ENCODE measurements at regions not wholly inside any gene's neighbourhood (a gene's known extent, or its start where the extent isn't known, plus 50 kb on each side); places are given as distances from the start of the nearest gene placed in this dataset.

DNA sequence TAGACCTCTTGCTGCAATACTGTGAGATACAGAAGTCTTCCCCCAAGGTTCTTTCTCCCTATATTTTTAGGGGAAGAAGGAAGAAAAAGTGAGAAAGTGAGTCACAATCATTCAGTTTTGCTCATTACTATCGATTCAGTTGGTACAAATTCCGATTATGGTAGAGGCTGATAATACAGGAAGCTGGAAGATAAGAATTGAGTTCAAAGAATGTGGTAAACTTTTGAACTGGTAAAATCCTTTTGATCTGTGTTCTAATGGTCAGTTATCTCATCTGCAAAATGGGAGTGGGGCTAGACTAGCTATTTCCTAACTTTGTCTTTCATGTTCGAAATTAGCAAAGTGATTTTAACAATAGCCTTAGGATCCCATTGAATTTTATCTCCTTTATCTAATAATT is 101.4 kb upstream of the FAT1 start:
- TF ChIP-seq SIN3A (IDR thresholded peaks at IDR 0.05; ENCODE audit: borderline replicate concordance, insufficient read depth, low read length) (no peak), FOXP2 (optimal IDR thresholded peaks at IDR 0.05; ENCODE audit: borderline replicate concordance, extremely low read depth, extremely low read length, insufficient read depth) (no peak), TAF1 (IDR thresholded peaks at IDR 0.05; ENCODE audit: borderline replicate concordance, insufficient read depth, low read length) (no peak), POLR2AphosphoS5 (IDR thresholded peaks at IDR 0.05; ENCODE audit: low read depth, low read length) (no peak)
- TF ChIP-seq, protein P1, sequence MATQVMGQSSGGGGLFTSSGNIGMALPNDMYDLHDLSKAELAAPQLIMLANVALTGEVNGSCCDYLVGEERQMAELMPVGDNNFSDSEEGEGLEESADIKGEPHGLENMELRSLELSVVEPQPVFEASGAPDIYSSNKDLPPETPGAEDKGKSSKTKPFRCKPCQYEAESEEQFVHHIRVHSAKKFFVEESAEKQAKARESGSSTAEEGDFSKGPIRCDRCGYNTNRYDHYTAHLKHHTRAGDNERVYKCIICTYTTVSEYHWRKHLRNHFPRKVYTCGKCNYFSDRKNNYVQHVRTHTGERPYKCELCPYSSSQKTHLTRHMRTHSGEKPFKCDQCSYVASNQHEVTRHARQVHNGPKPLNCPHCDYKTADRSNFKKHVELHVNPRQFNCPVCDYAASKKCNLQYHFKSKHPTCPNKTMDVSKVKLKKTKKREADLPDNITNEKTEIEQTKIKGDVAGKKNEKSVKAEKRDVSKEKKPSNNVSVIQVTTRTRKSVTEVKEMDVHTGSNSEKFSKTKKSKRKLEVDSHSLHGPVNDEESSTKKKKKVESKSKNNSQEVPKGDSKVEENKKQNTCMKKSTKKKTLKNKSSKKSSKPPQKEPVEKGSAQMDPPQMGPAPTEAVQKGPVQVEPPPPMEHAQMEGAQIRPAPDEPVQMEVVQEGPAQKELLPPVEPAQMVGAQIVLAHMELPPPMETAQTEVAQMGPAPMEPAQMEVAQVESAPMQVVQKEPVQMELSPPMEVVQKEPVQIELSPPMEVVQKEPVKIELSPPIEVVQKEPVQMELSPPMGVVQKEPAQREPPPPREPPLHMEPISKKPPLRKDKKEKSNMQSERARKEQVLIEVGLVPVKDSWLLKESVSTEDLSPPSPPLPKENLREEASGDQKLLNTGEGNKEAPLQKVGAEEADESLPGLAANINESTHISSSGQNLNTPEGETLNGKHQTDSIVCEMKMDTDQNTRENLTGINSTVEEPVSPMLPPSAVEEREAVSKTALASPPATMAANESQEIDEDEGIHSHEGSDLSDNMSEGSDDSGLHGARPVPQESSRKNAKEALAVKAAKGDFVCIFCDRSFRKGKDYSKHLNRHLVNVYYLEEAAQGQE (IDR thresholded peaks at IDR 0.05; ENCODE audit: insufficient read depth in 1 of 2, low read depth in 2 of 2, low read length in 2 of 2) = no peak

- TF ChIP-seq FOXP2 (optimal IDR thresholded peaks at IDR 0.05; ENCODE audit: borderline replicate concordance, extremely low read depth, extremely low read length, insufficient read depth) (no peak), SIN3A (IDR thresholded peaks at IDR 0.05; ENCODE audit: borderline replicate concordance, insufficient read depth, low read length) (no peak), POLR2AphosphoS5 (IDR thresholded peaks at IDR 0.05; ENCODE audit: low read depth, low read length) (no peak), TAF1 (IDR thresholded peaks at IDR 0.05; ENCODE audit: borderline replicate concordance, insufficient read depth, low read length) (no peak)
Observed at GRCh38 chr4:186826006-186826405, 102.3 kb upstream of the FAT1 start.

GRCh38 chr4:186826846-186827533 is 103.3 kb upstream of the FAT1 start:
- TF ChIP-seq POLR2AphosphoS5 (IDR thresholded peaks at IDR 0.05; ENCODE audit: low read depth, low read length) = no peak

DNA sequence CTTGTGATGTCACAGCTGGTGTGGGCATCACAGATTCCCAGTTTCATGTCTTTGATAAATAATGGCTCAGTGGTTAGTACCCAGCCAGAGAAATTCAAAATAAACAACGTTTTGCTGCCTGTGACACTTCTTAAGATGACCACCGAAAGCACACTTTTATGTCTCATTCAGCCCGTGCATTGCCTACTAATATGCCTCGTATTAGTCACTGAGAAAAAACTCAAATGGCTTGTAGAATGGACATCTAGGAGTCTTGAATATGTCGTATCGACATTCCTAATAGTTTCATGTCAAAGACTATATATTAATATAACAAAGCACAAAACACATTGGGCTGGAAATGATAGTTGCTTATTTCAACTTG is 103.9 kb upstream of the FAT1 start:
- no peak for TF ChIP-seq SIN3A (IDR thresholded peaks at IDR 0.05; ENCODE audit: borderline replicate concordance, insufficient read depth, low read length)
- no peak for TF ChIP-seq POLR2AphosphoS5 (IDR thresholded peaks at IDR 0.05; ENCODE audit: low read depth, low read length)
- no peak for TF ChIP-seq TAF1 (IDR thresholded peaks at IDR 0.05; ENCODE audit: borderline replicate concordance, insufficient read depth, low read length)
- TF ChIP-seq, protein P1 (IDR thresholded peaks at IDR 0.05; ENCODE audit: insufficient read depth in 1 of 2, low read depth in 2 of 2, low read length in 2 of 2) = no peak
- no peak for TF ChIP-seq FOXP2 (optimal IDR thresholded peaks at IDR 0.05; ENCODE audit: borderline replicate concordance, extremely low read depth, extremely low read length, insufficient read depth)

DNA sequence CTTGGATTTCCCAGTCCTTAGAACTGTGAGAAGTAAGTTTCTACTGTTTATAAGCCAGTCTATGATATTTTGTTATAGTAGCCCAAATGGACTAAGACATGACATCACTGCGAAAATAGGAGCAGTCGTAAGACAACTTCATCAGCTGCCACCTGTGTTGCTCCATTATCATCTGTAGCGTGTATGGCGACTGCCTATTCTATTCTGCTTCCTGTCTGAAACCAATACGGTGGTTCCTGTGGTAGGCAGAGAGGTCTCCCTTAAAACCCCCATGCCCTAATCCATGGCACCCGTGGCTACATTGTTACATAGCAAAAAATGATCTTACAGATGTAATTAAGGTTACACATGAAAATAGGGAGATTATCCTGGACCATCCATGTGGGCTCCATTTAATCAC is 105.4 kb upstream of the FAT1 start:
- TF ChIP-seq, protein P1 (IDR thresholded peaks at IDR 0.05; ENCODE audit: insufficient read depth in 1 of 2, low read depth in 2 of 2, low read length in 2 of 2) = no peak
- no peak for TF ChIP-seq TAF1 (IDR thresholded peaks at IDR 0.05; ENCODE audit: borderline replicate concordance, insufficient read depth, low read length)

GRCh38 chr4:186829740-186830449 is 106.2 kb upstream of the FAT1 start:
- TF ChIP-seq SIN3A (IDR thresholded peaks at IDR 0.05; ENCODE audit: borderline replicate concordance, insufficient read depth, low read length) (no peak), FOXP2 (optimal IDR thresholded peaks at IDR 0.05; ENCODE audit: borderline replicate concordance, extremely low read depth, extremely low read length, insufficient read depth) (no peak), POLR2AphosphoS5 (IDR thresholded peaks at IDR 0.05; ENCODE audit: low read depth, low read length) (no peak), TAF1 (IDR thresholded peaks at IDR 0.05; ENCODE audit: borderline replicate concordance, insufficient read depth, low read length) (no peak)
- TF ChIP-seq, protein P1 (IDR thresholded peaks at IDR 0.05; ENCODE audit: insufficient read depth in 1 of 2, low read depth in 2 of 2, low read length in 2 of 2) = no peak
